ENCODE measurements at regions not wholly inside any gene's neighbourhood (a gene's known extent, or its start where the extent isn't known, plus 50 kb on each side); places are given as distances from the start of the nearest gene placed in this dataset.

GRCh38 chr14:38073641-38074040 lies 134.1 kb upstream of the SSTR1 start:
- no peaks in the 10 kb centered on the region for H3K27me3 ChIP-seq (ENCODE audit: low read depth)
- DNase-seq (no peak), ATAC-seq (no peak)
- TF ChIP-seq, protein P1, sequence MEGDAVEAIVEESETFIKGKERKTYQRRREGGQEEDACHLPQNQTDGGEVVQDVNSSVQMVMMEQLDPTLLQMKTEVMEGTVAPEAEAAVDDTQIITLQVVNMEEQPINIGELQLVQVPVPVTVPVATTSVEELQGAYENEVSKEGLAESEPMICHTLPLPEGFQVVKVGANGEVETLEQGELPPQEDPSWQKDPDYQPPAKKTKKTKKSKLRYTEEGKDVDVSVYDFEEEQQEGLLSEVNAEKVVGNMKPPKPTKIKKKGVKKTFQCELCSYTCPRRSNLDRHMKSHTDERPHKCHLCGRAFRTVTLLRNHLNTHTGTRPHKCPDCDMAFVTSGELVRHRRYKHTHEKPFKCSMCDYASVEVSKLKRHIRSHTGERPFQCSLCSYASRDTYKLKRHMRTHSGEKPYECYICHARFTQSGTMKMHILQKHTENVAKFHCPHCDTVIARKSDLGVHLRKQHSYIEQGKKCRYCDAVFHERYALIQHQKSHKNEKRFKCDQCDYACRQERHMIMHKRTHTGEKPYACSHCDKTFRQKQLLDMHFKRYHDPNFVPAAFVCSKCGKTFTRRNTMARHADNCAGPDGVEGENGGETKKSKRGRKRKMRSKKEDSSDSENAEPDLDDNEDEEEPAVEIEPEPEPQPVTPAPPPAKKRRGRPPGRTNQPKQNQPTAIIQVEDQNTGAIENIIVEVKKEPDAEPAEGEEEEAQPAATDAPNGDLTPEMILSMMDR (IDR thresholded peaks at IDR 0.05): no peak
- no peaks in the 10 kb centered on the region for H3K36me3 ChIP-seq
- no peak overlapping the region for H3K27ac ChIP-seq
- no peak overlapping the region for H3K4me3 ChIP-seq
- H3K9me3 ChIP-seq: no peaks in the 10 kb centered on the region
- H3K4me1 ChIP-seq: peaks cover 3% of the 10 kb centered on the region
- intact Hi-C loops (cut with DNase I): no loop called here

- Histone ChIP-seq H3K27ac (no peak overlapping the region), H3K36me3 (no peaks in the 10 kb centered on the region), H3K9me3 (no peaks in the 10 kb centered on the region), H3K27me3 (ENCODE audit: low read depth) (no peaks in the 10 kb centered on the region), H3K4me1 (peaks cover 8% of the 10 kb centered on the region), H3K4me3 (no peak overlapping the region)
- intact Hi-C loops (cut with DNase I): no loop called here
- TF ChIP-seq, protein P1 (IDR thresholded peaks at IDR 0.05): no peak
- no peak for DNase-seq
- ATAC-seq: no peak
Observed at GRCh38 chr14:38074081-38074480, 133.6 kb upstream of the SSTR1 start.

- no peaks in the 10 kb centered on the region for H3K36me3 ChIP-seq
- no peaks in the 10 kb centered on the region for H3K9me3 ChIP-seq
- H3K27ac ChIP-seq: no peak overlapping the region
- no peak overlapping the region for H3K4me3 ChIP-seq
- peaks cover 8% of the 10 kb centered on the region for H3K4me1 ChIP-seq
- H3K27me3 ChIP-seq (ENCODE audit: low read depth): no peaks in the 10 kb centered on the region
- TF ChIP-seq, protein P1 (IDR thresholded peaks at IDR 0.05): no peak
- DNase-seq (no peak), ATAC-seq (no peak)
- intact Hi-C loops (cut with DNase I): no loop called here
Observed at GRCh38 chr14:38074754-38075153, 132.9 kb upstream of the SSTR1 start.

DNA sequence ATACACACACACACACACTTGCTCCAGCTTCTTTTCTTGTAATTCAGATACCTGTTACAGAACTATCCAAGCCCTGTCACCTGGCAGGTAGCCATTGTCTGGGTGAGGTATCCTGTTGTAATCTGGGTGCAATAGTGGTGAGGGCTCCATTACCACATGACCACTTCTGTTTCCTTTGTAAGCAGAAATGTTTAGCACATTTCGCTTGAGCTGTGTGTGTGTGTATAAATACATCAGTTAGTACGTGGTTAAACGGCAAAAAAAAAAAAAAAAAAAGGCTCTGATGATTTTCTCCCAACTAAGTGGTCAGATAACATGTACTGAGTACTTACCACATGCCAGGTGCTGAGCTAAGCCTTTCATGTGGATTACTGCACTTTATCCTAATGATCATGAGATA lies 129.3 kb upstream of the SSTR1 start:
- no peaks in the 10 kb centered on the region for H3K9me3 ChIP-seq
- H3K4me3 ChIP-seq: no peak overlapping the region
- H3K27ac ChIP-seq: no peak overlapping the region
- TF ChIP-seq, protein P1 (IDR thresholded peaks at IDR 0.05): no peak
- ATAC-seq (peak; percentile 69 to 84), DNase-seq (peak; percentile 51)
- intact Hi-C loops (cut with DNase I): no loop called here
- peaks cover 8% of the 10 kb centered on the region for H3K4me1 ChIP-seq
- no peaks in the 10 kb centered on the region for H3K27me3 ChIP-seq (ENCODE audit: low read depth)
- H3K36me3 ChIP-seq: no peaks in the 10 kb centered on the region

DNA sequence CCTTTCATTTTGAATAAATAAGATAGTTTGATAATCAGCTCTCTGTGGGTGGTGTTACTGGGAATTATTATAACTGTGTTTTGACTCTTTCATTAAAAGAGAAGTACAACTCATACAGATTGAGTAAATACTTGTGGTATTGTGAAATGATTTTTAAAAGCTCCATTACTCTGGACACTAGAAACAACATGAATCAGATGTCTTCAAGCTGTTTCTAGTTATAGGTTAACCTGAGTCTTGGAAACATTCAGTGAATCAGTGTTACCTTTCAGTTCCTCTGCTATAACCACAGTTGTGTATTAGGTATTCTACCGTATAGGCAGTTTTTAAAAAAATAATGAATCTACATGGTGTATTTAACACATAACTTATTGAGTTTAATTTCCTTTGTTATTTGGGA lies 128.4 kb upstream of the SSTR1 start:
- TF ChIP-seq, protein P1 (IDR thresholded peaks at IDR 0.05): no peak
- Histone ChIP-seq H3K27ac (no peak overlapping the region), H3K4me1 (peaks cover 8% of the 10 kb centered on the region), H3K36me3 (no peaks in the 10 kb centered on the region), H3K27me3 (ENCODE audit: low read depth) (no peaks in the 10 kb centered on the region), H3K4me3 (no peak overlapping the region), H3K9me3 (no peaks in the 10 kb centered on the region)
- DNase-seq (no peak), ATAC-seq (peak; percentile 76 to 86)
- intact Hi-C loops (cut with DNase I): no loop called here

DNA sequence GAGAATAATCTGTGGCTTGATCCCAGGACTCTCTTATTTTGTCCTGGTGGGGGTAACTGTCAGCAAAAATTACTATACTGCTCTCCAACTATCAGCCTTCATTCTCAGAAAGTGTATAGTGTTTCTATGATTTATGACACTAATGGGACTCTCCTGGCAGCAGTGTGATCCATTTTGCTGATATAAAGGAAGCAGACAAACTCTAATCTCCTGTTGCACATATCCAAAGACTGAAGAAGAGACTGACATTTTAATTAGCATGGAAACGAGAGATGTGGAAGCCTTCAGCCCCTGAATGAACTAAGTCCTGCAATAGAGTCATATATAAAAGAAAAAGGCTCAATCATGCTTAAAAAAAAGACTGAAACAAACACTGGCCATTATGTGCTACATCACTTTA lies 127.8 kb upstream of the SSTR1 start:
- TF ChIP-seq, protein P1 (IDR thresholded peaks at IDR 0.05): no peak

More for the DNA sequence above, 127.8 kb upstream of the SSTR1 start:
- intact Hi-C loops (cut with DNase I): no loop called here
- peaks cover 8% of the 10 kb centered on the region for H3K4me1 ChIP-seq
- no peaks in the 10 kb centered on the region for H3K27me3 ChIP-seq (ENCODE audit: low read depth)
- DNase-seq (no peak), ATAC-seq (no peak)
- H3K27ac ChIP-seq: no peak overlapping the region
- H3K4me3 ChIP-seq: no peak overlapping the region
- H3K9me3 ChIP-seq: no peaks in the 10 kb centered on the region
- H3K36me3 ChIP-seq: no peaks in the 10 kb centered on the region

Data from lower lobe of right lung (tissue), 2 donors.